Smooth muscle cell of the brain vasculature (primary cell): ENCODE measurements at regions not wholly inside any gene's neighbourhood (a gene's known extent, or its start where the extent isn't known, plus 50 kb on each side); places are given as distances from the start of the nearest gene placed in this dataset.

Experiments
- DNase-seq: peaks from one replicate; pipeline ENCODE4 v3.0.0-alpha.2; 2012; ENCODE audit warnings: low read depth, low spot score

GRCh38 chr4:24164797-24165196 is 274.9 kb upstream of the PPARGC1A start:
- DNase-seq = no peak

- DNase-seq = no peak
Measured at GRCh38 chr4:24164054-24164693, 274.3 kb upstream of the PPARGC1A start.

GRCh38 chr4:24163314-24163713 is 273.5 kb upstream of the PPARGC1A start:
- no peak for DNase-seq

- DNase-seq = no peak
Measured at GRCh38 chr4:24160358-24160757, 270.5 kb upstream of the PPARGC1A start.

GRCh38 chr4:24158031-24158430 is 268.2 kb upstream of the PPARGC1A start:
- DNase-seq = no peak

GRCh38 chr4:24150034-24150433 is 260.2 kb upstream of the PPARGC1A start:
- no peak for DNase-seq

GRCh38 chr4:24146127-24146526 is 256.3 kb upstream of the PPARGC1A start:
- no peak for DNase-seq

- DNase-seq = no peak
Measured at GRCh38 chr4:24145591-24145990, 255.7 kb upstream of the PPARGC1A start.

- DNase-seq = no peak
Measured at GRCh38 chr4:24144381-24144780, 254.5 kb upstream of the PPARGC1A start.

GRCh38 chr4:24143741-24144140 is 253.9 kb upstream of the PPARGC1A start:
- no peak for DNase-seq

GRCh38 chr4:24141836-24142235 is 252.0 kb upstream of the PPARGC1A start:
- no peak for DNase-seq

- DNase-seq = no peak
Measured at GRCh38 chr4:24140892-24141291, 251.0 kb upstream of the PPARGC1A start.

GRCh38 chr4:24137671-24138601 is 248.1 kb upstream of the PPARGC1A start:
- no peak for DNase-seq

- no peak for DNase-seq
Measured at GRCh38 chr4:24131954-24132673, 242.3 kb upstream of the PPARGC1A start.

GRCh38 chr4:24130637-24131036 is 240.8 kb upstream of the PPARGC1A start:
- no peak for DNase-seq

- no peak for DNase-seq
Measured at GRCh38 chr4:24126776-24127175, 236.9 kb upstream of the PPARGC1A start.

GRCh38 chr4:24121395-24122175 is 231.7 kb upstream of the PPARGC1A start:
- no peak for DNase-seq

- DNase-seq = no peak
Measured at GRCh38 chr4:24117975-24118374, 228.1 kb upstream of the PPARGC1A start.

- no peak for DNase-seq
Measured at GRCh38 chr4:24116107-24116506, 226.3 kb upstream of the PPARGC1A start.

GRCh38 chr4:24114919-24115500 is 225.2 kb upstream of the PPARGC1A start:
- DNase-seq = no peak

- DNase-seq = no peak
Measured at GRCh38 chr4:24114444-24114843, 224.6 kb upstream of the PPARGC1A start.
